GM19395 (cell line): ENCODE measurements at regions not wholly inside any gene's neighbourhood (a gene's known extent, or its start where the extent isn't known, plus 50 kb on each side); places are given as distances from the start of the nearest gene placed in this dataset.

Source experiments
- ATAC-seq: cut with Tn5 transposase; IDR thresholded peaks from one replicate; pipeline ENCODE4 v1.9.1; 2021; ENCODE audit warnings: mild to moderate bottlenecking, moderate library complexity; ENCODE audit not compliant: unreplicated experiment

GRCh38 chr5:88377240-88377639 lies 108.6 kb upstream of the TMEM161B start:
- no peak for ATAC-seq

GRCh38 chr5:88376728-88377127 lies 108.1 kb upstream of the TMEM161B start:
- ATAC-seq = no peak

- no peak for ATAC-seq
Measured at GRCh38 chr5:88374391-88374790, 105.7 kb upstream of the TMEM161B start.

- ATAC-seq = no peak
Measured at GRCh38 chr5:88370824-88371223, 102.2 kb upstream of the TMEM161B start.

- ATAC-seq = no peak
Measured at GRCh38 chr5:88368201-88368600, 99.6 kb upstream of the TMEM161B start.

GRCh38 chr5:88364991-88365390 lies 96.3 kb upstream of the TMEM161B start:
- ATAC-seq = no peak

GRCh38 chr5:88355490-88356050 lies 86.9 kb upstream of the TMEM161B start:
- no peak for ATAC-seq

- ATAC-seq = no peak
Measured at GRCh38 chr5:88325868-88326267, 57.2 kb upstream of the TMEM161B start.

- no peak for ATAC-seq
Measured at GRCh38 chr5:88322785-88323184, 54.1 kb upstream of the TMEM161B start.
